Right ventricle myocardium inferior (tissue), 1 donor: ENCODE measurements at regions not wholly inside any gene's neighbourhood (a gene's known extent, or its start where the extent isn't known, plus 50 kb on each side); places are given as distances from the start of the nearest gene placed in this dataset.

Source experiments
- ATAC-seq: fragments of 200-7000 bp; cut with Tn5 transposase; one replicate; pipeline ENCODE4 v1.9.1; 2020; ENCODE audit warnings: mild to moderate bottlenecking, moderate library complexity
- DNase-seq: peaks from one replicate; pipeline ENCODE4 v3.0.0; 2021; ENCODE audit errors: missing footprints
- intact Hi-C: fragments of 100-400 bp; cut with DNase I; formaldehyde crosslinking; loops from one replicate; pipeline ENCODE4 v1.11.0; 2022
- donor health status: DM: no; HTN: yes; CAD: no; lungs with severe emphysema.

- DNase-seq, result no peak
- intact Hi-C loops, result no loop called here
- ATAC-seq, result no peak
Measured at GRCh38 chr10:59558066-59558465, 151.6 kb downstream of the SLC16A9 start.

DNA sequence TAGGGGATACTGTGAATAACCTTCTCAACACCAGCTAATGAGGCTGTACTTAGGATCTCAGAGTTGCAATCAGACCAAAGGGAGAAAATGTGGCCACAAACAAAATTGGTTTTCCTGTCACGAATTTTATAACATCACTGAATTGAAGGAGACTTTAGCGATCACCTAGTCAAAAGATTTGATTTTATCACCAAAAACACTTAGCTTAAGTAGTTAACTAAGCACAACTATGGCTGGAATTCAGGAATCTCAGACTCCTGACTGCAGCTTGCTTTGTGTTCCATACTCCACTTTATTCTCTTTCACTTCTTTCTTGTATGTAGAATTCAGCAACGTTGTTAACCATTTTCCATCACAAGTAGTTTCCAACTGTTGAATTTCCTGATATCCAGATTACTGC lies 152.0 kb downstream of the SLC16A9 start:
- DNase-seq (no peak), ATAC-seq (no peak)
- intact Hi-C loops, result no loop called here

DNA sequence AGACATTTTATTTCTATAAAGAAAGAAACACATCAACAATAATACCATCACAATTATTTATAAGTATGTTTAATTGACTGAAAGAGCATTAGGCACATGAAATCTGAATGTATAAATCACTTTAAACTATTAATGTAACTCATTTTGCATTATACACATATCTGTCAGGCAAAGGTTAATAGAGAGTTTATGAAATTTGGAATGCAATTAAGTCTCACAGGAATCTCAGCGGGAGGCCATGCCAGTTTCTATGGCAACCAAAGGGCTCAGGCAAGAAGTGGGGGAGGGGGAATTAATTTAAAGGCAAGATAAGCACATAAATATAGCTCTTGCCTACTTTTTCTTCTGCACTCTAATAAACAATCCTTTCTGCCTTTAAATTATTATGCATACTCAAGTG lies 152.6 kb downstream of the SLC16A9 start:
- DNase-seq, result no peak
- intact Hi-C loops, result no loop called here
- no peak for ATAC-seq

DNA sequence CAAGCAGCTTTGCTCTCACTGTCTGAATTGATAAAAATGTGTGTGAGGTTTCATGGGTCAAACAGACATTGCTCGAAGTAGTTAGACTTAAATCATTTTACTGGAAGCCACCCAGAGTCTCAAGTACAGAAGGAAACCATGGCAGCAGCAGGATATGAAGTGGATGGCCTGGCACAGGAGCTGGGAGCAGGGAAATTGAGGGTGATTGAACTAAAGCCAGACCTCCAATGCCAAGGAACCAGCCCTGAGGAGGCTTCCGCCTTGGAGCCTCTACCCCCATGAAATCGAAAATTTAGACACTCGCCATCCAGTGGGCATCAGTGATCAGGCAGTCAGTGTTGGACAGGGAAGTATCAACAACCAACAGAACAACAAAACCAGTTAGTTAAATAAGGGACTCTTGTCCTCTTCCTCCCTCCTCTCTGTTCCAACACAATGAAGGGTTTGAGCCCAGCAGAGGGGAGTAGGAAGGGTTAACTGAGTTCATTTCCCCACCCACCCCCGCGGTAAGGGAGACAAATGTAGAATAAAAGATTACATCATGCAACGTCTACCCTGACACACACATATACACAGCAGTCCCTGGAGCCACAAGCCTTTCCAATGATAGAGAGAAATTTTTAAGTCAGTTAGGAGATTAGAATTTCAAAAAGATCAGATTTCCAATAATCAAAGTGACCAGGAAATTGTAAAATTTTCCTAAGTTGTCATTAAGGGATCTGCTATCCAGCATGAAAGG lies 156.3 kb downstream of the SLC16A9 start:
- DNase-seq, result no peak
- intact Hi-C loops, result no loop called here
- ATAC-seq, result no peak

DNA sequence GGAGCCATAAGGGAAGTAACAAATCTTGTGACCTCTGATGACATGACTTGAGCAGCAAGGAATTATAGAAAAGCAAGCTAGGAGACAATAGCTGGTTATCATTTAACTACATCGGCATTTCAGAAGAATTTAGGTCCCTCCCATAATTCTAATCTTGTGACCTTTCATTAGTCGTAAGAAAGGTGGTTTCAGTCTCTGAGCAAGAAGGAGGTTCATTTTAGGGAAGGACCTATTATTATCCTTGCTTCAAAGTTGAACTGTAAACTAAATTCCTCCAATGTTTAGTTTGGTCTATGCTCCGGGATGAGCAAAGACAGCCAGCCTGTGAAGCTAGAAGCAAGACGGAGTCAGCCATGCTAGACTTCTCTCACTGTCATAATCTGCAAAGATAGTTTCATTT lies 159.6 kb downstream of the SLC16A9 start:
- ATAC-seq (no peak), DNase-seq (no peak)
- intact Hi-C loops, result no loop called here

DNA sequence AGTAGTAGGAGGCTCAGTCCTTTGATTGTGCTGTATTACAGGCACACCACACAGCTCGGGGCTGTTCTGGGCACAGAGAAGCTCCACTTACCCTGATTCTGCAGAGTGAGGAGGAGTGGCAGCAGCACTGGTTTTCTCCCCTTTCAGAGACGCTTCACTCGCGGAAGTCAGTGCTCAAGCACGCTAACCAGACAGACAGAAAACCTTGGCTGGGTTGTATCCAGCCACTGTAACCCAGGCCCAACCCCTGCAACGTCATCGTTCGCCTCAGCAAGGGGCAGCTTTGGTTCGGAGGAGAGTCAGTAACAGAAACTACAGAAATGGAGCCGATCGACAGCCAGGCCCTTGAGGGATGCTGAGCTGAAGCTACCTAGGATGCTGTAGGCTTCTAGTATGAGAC lies 171.0 kb downstream of the SLC16A9 start:
- intact Hi-C loops, result no loop called here
- ATAC-seq (no peak), DNase-seq (no peak)

GRCh38 chr10:59537501-59537900 lies 172.1 kb downstream of the SLC16A9 start:
- peak; percentile 23 for ATAC-seq
- DNase-seq, result no peak
- intact Hi-C loops, result no loop called here

- ATAC-seq, result peak; percentile 96
- intact Hi-C loops, result no loop called here
- peak; percentile 55 for DNase-seq
Measured at GRCh38 chr10:59536167-59537014, 173.3 kb downstream of the SLC16A9 start.

DNA sequence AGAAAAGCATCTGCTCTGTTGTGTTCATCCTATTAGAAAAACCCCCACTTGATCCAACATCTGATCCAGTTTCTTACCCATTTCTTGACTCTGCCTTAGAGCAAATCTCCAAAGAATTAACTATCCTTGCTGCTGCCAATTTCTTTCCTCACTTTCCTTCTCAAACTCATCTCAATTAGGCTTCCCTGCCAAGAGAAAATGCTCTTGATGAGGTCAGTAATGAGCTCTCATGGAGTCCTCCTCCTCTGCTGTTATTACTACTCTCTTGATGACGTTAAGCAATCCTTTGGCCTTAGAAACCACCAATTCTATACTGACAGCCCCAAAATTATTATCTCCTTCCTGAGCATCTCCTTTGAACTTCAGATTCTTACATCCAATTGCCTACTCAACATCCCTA lies 162.0 kb upstream of the FAM13C start:
- DNase-seq, result no peak
- intact Hi-C loops, result no loop called here
- ATAC-seq, result peak; percentile 94

DNA sequence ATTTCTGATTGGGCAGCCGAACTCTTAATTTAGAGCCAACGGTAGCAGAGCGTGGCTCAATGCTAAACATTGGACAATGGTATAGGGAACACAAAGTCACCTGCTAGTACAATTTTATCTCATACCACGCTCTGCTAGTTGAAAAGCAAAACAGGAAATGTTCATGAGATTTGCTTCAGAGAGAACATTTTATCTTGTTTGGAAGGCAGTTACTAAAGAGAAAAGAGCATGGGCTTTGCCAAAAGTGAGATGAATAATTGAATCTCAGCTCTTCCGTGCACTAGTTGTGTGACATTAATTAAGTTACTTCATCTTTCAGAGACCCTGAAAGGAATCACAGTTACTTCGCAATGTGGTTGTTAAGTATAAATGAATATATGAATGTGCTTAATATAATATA lies 161.5 kb upstream of the FAM13C start:
- no peak for DNase-seq
- intact Hi-C loops, result no loop called here
- ATAC-seq, result peak; percentile 42

DNA sequence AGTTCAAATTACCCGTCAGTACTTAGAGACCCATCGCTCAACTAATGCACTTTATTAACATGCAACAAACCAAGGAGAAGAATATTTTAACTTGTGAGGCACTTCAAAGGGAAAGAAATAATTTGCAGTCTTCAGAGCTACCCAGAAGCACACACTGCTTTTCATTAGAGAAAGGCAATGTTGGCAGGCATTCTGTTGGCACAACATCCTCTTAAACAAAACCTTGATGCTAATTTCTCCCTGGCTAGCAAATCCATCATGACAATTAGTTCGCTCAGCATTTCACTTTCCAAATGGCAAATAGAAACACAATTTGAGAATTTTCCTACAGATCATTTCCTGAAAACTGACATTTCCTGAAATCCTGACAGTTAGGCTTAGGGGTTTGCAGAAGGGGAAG lies 155.6 kb upstream of the FAM13C start:
- ATAC-seq, result no peak
- no peak for DNase-seq
- intact Hi-C loops, result no loop called here

GRCh38 chr10:59517341-59517899 lies 155.1 kb upstream of the FAM13C start:
- intact Hi-C loops, result no loop called here
- no peak for DNase-seq
- no peak for ATAC-seq

- DNase-seq (no peak), ATAC-seq (no peak)
- intact Hi-C loops, result no loop called here
Measured at GRCh38 chr10:59513558-59513957, 151.2 kb upstream of the FAM13C start.

DNA sequence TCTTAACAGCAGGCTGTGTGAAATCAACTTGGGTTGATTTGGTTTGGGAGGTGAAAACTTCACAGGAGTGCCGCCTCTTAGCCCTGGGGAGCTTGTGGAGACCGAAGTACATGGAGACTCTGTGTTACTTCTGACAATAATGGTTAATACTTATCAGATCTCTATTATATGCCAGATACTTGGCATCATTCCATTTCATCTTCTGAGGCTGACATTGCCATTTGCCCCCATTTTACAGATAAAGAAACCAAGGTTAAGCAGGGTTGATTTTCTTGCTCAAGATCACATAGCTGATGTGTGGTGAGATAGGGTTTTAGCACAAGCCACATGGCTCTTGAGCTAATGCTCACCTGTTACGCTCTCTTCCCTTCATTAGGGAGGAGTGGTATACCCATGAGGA lies 150.6 kb upstream of the FAM13C start:
- no peak for DNase-seq

GRCh38 chr10:59508956-59509355 lies 146.6 kb upstream of the FAM13C start:
- DNase-seq, result no peak
- ATAC-seq, result no peak
- intact Hi-C loops, result no loop called here

More for the DNA sequence above, 150.6 kb upstream of the FAM13C start:
- intact Hi-C loops, result no loop called here
- ATAC-seq, result no peak

- intact Hi-C loops, result no loop called here
- DNase-seq (no peak), ATAC-seq (no peak)
Measured at GRCh38 chr10:59508296-59508695, 145.9 kb upstream of the FAM13C start.

GRCh38 chr10:59505926-59506325 lies 143.6 kb upstream of the FAM13C start:
- ATAC-seq (no peak), DNase-seq (no peak)
- intact Hi-C loops, result no loop called here

GRCh38 chr10:59499460-59499859 lies 137.1 kb upstream of the FAM13C start:
- intact Hi-C loops, result no loop called here
- ATAC-seq, result no peak
- DNase-seq, result no peak

DNA sequence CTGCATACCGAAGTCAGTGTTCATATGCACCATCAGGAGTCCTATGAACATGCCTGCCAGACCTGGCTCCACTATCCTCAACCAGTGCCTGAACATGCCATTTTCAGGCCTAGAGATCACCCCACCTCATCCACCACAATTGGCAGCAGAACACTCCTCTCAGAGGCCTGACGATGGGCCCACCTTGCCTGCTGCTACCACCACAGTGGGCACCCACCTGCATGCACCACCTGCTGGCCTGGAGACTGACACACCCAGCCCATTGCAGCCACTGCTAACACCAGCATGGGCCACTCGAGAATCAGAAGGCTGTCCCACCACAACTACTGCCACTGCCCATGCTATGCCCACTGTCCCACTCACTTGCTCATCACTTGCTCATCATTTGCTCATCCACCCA lies 130.7 kb upstream of the FAM13C start:
- intact Hi-C loops, result no loop called here
- DNase-seq, result no peak
- ATAC-seq, result no peak

DNA sequence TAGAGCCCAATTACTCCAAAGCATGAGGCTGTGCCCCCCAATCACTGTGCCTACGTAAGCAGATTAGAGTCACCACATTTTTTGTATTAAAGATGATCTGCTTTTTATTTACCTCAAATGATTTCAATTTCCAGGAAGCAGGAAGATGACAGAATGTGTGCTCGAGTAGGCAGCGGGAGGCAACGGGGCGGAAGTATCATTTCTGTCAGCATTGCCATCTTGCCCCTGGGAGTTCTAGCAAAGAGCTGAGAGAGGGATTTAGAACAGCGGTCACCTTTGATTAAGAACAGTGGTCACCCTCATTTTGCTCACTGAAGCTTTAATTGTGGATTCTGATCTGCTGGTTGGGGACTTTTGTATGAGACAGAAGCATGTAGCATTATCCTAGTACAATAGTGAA lies 117.1 kb upstream of the FAM13C start:
- ATAC-seq, result no peak
- DNase-seq, result no peak
- intact Hi-C loops, result no loop called here
